NT2/D1 (cell line): ENCODE measurements at regions not wholly inside any gene's neighbourhood (a gene's known extent, or its start where the extent isn't known, plus 50 kb on each side); places are given as distances from the start of the nearest gene placed in this dataset.

Source experiments
- SUZ12 ChIP-seq: IDR thresholded peaks from 2 replicates; pipeline ENCODE4 v1.6.1; 2011; ENCODE audit not compliant: insufficient read length, insufficient read depth; ENCODE audit errors: extremely low read depth
- YY1 ChIP-seq: IDR thresholded peaks from 2 replicates; pipeline ENCODE4 v1.6.1; 2011; ENCODE audit not compliant: insufficient read length, insufficient read depth
- ZNF274 ChIP-seq: IDR thresholded peaks from 2 replicates; pipeline ENCODE4 v1.6.1; 2011; ENCODE audit warnings: mild to moderate bottlenecking, low read depth, low read length

DNA sequence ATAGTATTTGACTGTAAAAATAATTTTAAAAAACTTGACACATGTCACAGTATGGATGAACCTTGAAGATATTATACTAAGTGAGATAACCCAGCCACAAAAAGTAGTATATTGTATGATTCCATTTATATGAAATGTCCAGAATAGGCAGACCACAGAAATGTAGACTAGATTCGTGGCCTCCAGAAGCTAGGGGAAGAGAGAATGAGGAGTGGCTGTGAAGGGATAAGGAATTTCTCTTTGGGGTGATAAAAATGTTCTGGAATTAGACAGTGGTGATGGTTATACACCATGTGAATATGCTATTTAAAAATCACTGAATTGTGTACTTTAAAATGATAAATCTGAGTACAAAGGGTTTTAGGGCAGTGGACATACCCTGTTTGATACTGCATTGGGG, 253.1 kb upstream of the DYNLRB2 start:
- TF ChIP-seq YY1, result no peak
- TF ChIP-seq SUZ12, result no peak
- no peak for TF ChIP-seq ZNF274
